ENCODE measurements at regions not wholly inside any gene's neighbourhood (a gene's known extent, or its start where the extent isn't known, plus 50 kb on each side); places are given as distances from the start of the nearest gene placed in this dataset.
"Not testable (repeated sequence)": the region's sequence is repeated elsewhere in the genome, so short reads cannot be mapped to it uniquely, and the experiment has no call there.

GRCh38 chr5:174532455-174533453, 191.6 kb upstream of the MSX2 start:
- no peak for TF ChIP-seq CTCF (IDR thresholded peaks at IDR 0.05; ENCODE audit: low read depth, low read length, missing control alignments)
- DNase-seq (ENCODE audit: extremely low read depth, low read depth) = peak; percentile 84

GRCh38 chr5:174533751-174534241, 190.6 kb upstream of the MSX2 start:
- TF ChIP-seq CTCF (IDR thresholded peaks at IDR 0.05; ENCODE audit: low read depth, low read length, missing control alignments) = no peak
- DNase-seq (ENCODE audit: extremely low read depth, low read depth) = peak; percentile 43
- no peak overlapping the region for H3K4me3 ChIP-seq (replicated peaks; ENCODE audit: low read depth, low read length)

More at GRCh38 chr5:174532455-174533453, 191.6 kb upstream of the MSX2 start:
- no peak overlapping the region for H3K4me3 ChIP-seq (replicated peaks; ENCODE audit: low read depth, low read length)

GRCh38 chr5:174535669-174536068, 188.7 kb upstream of the MSX2 start:
- TF ChIP-seq CTCF (IDR thresholded peaks at IDR 0.05; ENCODE audit: low read depth, low read length, missing control alignments) = no peak
- no peak overlapping the region for H3K4me3 ChIP-seq (replicated peaks; ENCODE audit: low read depth, low read length)
- DNase-seq (ENCODE audit: extremely low read depth, low read depth) = no peak

- H3K4me3 ChIP-seq (replicated peaks; ENCODE audit: low read depth, low read length); DNase-seq (ENCODE audit: extremely low read depth, low read depth): not testable (repeated sequence)
Measured at GRCh38 chr5:174539823-174540222, 184.6 kb upstream of the MSX2 start.

GRCh38 chr5:174542037-174542436, 182.3 kb upstream of the MSX2 start:
- no peak overlapping the region for H3K4me3 ChIP-seq (replicated peaks; ENCODE audit: low read depth, low read length)
- no peak for TF ChIP-seq CTCF (IDR thresholded peaks at IDR 0.05; ENCODE audit: low read depth, low read length, missing control alignments)
- no peak for DNase-seq (ENCODE audit: extremely low read depth, low read depth)

- TF ChIP-seq CTCF (IDR thresholded peaks at IDR 0.05; ENCODE audit: low read depth, low read length, missing control alignments) = no peak
- no peak for DNase-seq (ENCODE audit: extremely low read depth, low read depth)
- no peak overlapping the region for H3K4me3 ChIP-seq (replicated peaks; ENCODE audit: low read depth, low read length)
Measured at GRCh38 chr5:174542471-174542870, 181.9 kb upstream of the MSX2 start.

- no peak overlapping the region for H3K4me3 ChIP-seq (replicated peaks; ENCODE audit: low read depth, low read length)
- TF ChIP-seq CTCF (IDR thresholded peaks at IDR 0.05; ENCODE audit: low read depth, low read length, missing control alignments) = no peak
- no peak for DNase-seq (ENCODE audit: extremely low read depth, low read depth)
Measured at GRCh38 chr5:174545926-174546325, 178.5 kb upstream of the MSX2 start.

Data from HFF-Myc (cell line).